ENCODE measurements at regions not wholly inside any gene's neighbourhood (a gene's known extent, or its start where the extent isn't known, plus 50 kb on each side); places are given as distances from the start of the nearest gene placed in this dataset.

GRCh38 chr7:14959339-14959738 lies 56.8 kb upstream of the DGKB start:
- Histone ChIP-seq H3K27me3 (ENCODE audit: control insufficient read depth in 4 of 4, insufficient read depth in 4 of 4, low read length in 3 of 4) (no peaks in the 10 kb centered on the region), H3K36me3 (ENCODE audit: control insufficient read depth in 4 of 4, insufficient read depth in 3 of 4, low read depth in 1 of 4, low read length in 3 of 4) (no peaks in the 10 kb centered on the region), H3K27ac (ENCODE audit: low read depth in 1 of 2, low read length in 2 of 2) (no peak overlapping the region), H3K4me3 (ENCODE audit: low read depth in 1 of 3, low read length in 3 of 3) (no peak overlapping the region), H3K4me1 (ENCODE audit: control insufficient read depth in 4 of 4, insufficient read depth in 4 of 4, low read length in 3 of 4) (no peaks in the 10 kb centered on the region), H3K9me3 (ENCODE audit: control insufficient read depth in 4 of 4, low read length in 3 of 4) (no peaks in the 10 kb centered on the region), H3K9ac (ENCODE audit: low read depth in 1 of 2, low read length in 2 of 2) (no peak overlapping the region)
- DNase-seq (ENCODE audit: low spot score): no peak
- no peak for TF ChIP-seq NR2F2 (IDR thresholded peaks at IDR 0.05)
- TF ChIP-seq RXRA (IDR thresholded peaks at IDR 0.05): no peak
- TF ChIP-seq, protein P1, sequence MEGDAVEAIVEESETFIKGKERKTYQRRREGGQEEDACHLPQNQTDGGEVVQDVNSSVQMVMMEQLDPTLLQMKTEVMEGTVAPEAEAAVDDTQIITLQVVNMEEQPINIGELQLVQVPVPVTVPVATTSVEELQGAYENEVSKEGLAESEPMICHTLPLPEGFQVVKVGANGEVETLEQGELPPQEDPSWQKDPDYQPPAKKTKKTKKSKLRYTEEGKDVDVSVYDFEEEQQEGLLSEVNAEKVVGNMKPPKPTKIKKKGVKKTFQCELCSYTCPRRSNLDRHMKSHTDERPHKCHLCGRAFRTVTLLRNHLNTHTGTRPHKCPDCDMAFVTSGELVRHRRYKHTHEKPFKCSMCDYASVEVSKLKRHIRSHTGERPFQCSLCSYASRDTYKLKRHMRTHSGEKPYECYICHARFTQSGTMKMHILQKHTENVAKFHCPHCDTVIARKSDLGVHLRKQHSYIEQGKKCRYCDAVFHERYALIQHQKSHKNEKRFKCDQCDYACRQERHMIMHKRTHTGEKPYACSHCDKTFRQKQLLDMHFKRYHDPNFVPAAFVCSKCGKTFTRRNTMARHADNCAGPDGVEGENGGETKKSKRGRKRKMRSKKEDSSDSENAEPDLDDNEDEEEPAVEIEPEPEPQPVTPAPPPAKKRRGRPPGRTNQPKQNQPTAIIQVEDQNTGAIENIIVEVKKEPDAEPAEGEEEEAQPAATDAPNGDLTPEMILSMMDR (IDR thresholded peaks at IDR 0.05; ENCODE audit: low read depth, low read length, missing input control): no peak
- TF ChIP-seq REST (IDR thresholded peaks at IDR 0.05): no peak
- no peak for TF ChIP-seq YY1 (IDR thresholded peaks at IDR 0.05)
- no peak for TF ChIP-seq FOXA1 (IDR thresholded peaks at IDR 0.05)
- no peak for TF ChIP-seq EGR1 (IDR thresholded peaks at IDR 0.05; ENCODE audit: low read depth in 2 of 2)
- TF ChIP-seq ZBTB33 (IDR thresholded peaks at IDR 0.05): no peak
- no peak for TF ChIP-seq MAX (IDR thresholded peaks at IDR 0.05)
- TF ChIP-seq GABPA (IDR thresholded peaks at IDR 0.05 in 1 of 2, conservative IDR thresholded peaks at IDR 0.05 in 1 of 2): no peak
- TF ChIP-seq, protein P2, sequence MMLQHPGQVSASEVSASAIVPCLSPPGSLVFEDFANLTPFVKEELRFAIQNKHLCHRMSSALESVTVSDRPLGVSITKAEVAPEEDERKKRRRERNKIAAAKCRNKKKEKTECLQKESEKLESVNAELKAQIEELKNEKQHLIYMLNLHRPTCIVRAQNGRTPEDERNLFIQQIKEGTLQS (IDR thresholded peaks at IDR 0.05): no peak
- no peak for TF ChIP-seq HNF4G (IDR thresholded peaks at IDR 0.05)
- TF ChIP-seq RAD21 (IDR thresholded peaks at IDR 0.05): no peak
- no peak for TF ChIP-seq FOXA2 (IDR thresholded peaks at IDR 0.05)
- no peak for TF ChIP-seq SP1 (IDR thresholded peaks at IDR 0.05)

DNA sequence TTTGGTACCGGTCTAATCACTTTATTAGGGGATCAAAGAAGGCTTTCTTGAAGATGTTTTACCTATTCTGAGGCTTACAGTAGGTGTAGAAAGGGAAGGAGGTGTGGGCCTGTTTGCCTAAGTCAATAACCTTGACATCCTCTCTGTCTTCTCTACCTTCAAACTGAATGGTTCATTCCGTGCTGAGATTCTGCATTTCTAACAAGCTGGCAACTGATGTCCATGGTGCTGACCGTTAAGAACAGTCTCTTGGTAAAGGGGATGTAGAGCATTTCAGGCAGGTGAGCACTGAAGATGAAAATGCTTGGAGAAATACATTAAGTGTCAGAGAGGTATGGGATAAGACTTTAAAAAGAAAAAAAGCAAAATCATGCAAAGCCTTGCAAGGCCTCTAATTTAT lies 51.5 kb upstream of the DGKB start:
- 53% methylated on average over 3 of the region's 3 CpGs for WGBS
- no peaks in the 10 kb centered on the region for H3K4me1 ChIP-seq (ENCODE audit: control insufficient read depth in 4 of 4, insufficient read depth in 4 of 4, low read length in 3 of 4)
- H3K9me3 ChIP-seq (ENCODE audit: control insufficient read depth in 4 of 4, low read length in 3 of 4): no peaks in the 10 kb centered on the region
- no peaks in the 10 kb centered on the region for H3K36me3 ChIP-seq (ENCODE audit: control insufficient read depth in 4 of 4, insufficient read depth in 3 of 4, low read depth in 1 of 4, low read length in 3 of 4)
- no peak overlapping the region for H3K4me3 ChIP-seq (ENCODE audit: low read depth in 1 of 3, low read length in 3 of 3)
- TF ChIP-seq EGR1 (IDR thresholded peaks at IDR 0.05; ENCODE audit: low read depth in 2 of 2): no peak
- no peak for TF ChIP-seq REST (IDR thresholded peaks at IDR 0.05)
- TF ChIP-seq, protein P2 (IDR thresholded peaks at IDR 0.05): no peak
- no peak for TF ChIP-seq SP1 (IDR thresholded peaks at IDR 0.05)
- TF ChIP-seq RAD21 (IDR thresholded peaks at IDR 0.05): no peak
- no peak for TF ChIP-seq FOXA2 (IDR thresholded peaks at IDR 0.05)
- TF ChIP-seq ZBTB33 (IDR thresholded peaks at IDR 0.05): no peak
- no peak for TF ChIP-seq YY1 (IDR thresholded peaks at IDR 0.05)
- no peak for TF ChIP-seq MAX (IDR thresholded peaks at IDR 0.05)
- no peak for TF ChIP-seq JUND (IDR thresholded peaks at IDR 0.05)
- no peak for TF ChIP-seq TAF1 (conservative IDR thresholded peaks at IDR 0.05)
- TF ChIP-seq HNF4A (conservative IDR thresholded peaks at IDR 0.05): no peak
- no peaks in the 10 kb centered on the region for H3K27me3 ChIP-seq (ENCODE audit: control insufficient read depth in 4 of 4, insufficient read depth in 4 of 4, low read length in 3 of 4)
- no peak overlapping the region for H3K9ac ChIP-seq (ENCODE audit: low read depth in 1 of 2, low read length in 2 of 2)
- H3K27ac ChIP-seq (ENCODE audit: low read depth in 1 of 2, low read length in 2 of 2): no peak overlapping the region
- no peak for DNase-seq (ENCODE audit: low spot score)
